HFF-Myc (cell line): ENCODE measurements at regions not wholly inside any gene's neighbourhood (a gene's known extent, or its start where the extent isn't known, plus 50 kb on each side); places are given as distances from the start of the nearest gene placed in this dataset.

ENCODE experiments used
- DNase-seq: peaks from one replicate; pipeline ENCODE4 v3.0.0-alpha.2; 2011; ENCODE audit warnings: low read depth; ENCODE audit errors: extremely low read depth
- H3K4me3 ChIP-seq: replicated peaks from 2 replicates; pipeline ENCODE4 v1.5.1; 2011; ENCODE audit warnings: low read depth, mild to moderate bottlenecking, control low read depth, low read length
- CTCF ChIP-seq: IDR thresholded peaks from 2 replicates; pipeline ENCODE4 v1.5.1; 2012; ENCODE audit warnings: mild to moderate bottlenecking, low read depth, low read length, control low read depth; ENCODE audit errors: missing control alignments

DNA sequence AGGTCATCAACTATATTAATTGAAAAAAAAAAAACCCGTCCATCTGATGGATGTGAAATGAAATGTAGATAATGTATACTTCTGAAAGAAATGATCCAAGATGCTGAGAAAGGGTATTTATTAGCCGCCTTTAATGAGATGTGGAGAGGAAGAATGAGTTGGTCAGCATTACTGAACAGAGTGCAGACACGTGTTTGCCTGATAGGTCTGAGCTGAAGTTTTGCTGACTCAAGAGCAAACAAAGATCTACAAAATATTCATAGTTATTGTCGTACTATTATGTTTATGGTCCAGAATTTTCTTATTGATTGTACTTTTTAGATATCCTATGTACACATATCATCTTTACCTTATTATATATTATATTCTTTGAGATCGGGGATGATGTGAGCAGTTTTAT is 235.3 kb downstream of the RDH14 start:
- H3K4me3 ChIP-seq, result no peak overlapping the region
- TF ChIP-seq CTCF, result no peak
- no peak for DNase-seq

DNA sequence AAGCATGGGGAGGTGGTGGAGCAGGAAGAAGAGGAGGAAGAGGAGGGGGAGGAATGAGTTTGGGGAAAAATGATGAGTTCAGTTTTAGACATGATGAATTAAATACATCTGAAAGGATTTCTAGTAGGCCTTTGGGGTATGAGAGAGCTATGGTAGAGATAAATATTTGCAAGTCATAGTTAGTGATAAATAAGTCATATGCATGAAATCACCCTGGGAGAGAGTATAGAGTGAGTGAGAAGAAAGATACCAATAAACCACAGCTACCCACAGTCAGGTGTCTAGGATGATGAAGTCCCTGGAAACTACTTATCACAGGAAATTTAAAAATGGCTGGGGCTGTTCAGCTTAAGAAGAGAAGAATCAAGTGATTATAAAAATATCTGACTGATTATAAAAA is 240.5 kb downstream of the RDH14 start:
- DNase-seq, result no peak
- no peak for TF ChIP-seq CTCF
- no peak overlapping the region for H3K4me3 ChIP-seq

DNA sequence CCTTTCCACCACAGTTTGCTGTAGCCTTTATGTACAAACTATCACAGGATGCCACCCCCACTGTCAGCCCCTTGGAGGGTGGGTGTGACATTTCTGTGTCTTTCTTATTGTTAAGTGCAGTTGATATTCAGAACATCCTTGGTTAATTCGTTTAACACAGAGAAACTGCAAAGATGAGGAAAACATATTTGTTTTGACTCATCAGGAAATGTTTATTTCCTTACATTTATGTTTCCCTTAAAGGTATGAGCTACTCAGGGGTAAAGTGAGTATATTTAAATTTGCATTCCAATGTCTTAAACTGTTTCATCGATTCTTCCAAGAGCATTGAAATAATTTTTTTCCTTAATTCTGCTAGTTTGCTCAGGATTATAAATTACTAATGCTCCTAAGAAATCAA is 243.4 kb downstream of the RDH14 start:
- no peak overlapping the region for H3K4me3 ChIP-seq
- TF ChIP-seq CTCF, result no peak
- DNase-seq, result no peak

GRCh38 chr2:18312818-18313217 is 247.6 kb downstream of the RDH14 start:
- no peak overlapping the region for H3K4me3 ChIP-seq
- DNase-seq, result no peak
- TF ChIP-seq CTCF, result no peak

- TF ChIP-seq CTCF, result no peak
- no peak overlapping the region for H3K4me3 ChIP-seq
- peak; percentile 17 for DNase-seq
Measured at GRCh38 chr2:18311420-18312195, 248.8 kb downstream of the RDH14 start.

GRCh38 chr2:18309627-18310026 is 250.8 kb downstream of the RDH14 start:
- no peak overlapping the region for H3K4me3 ChIP-seq
- no peak for TF ChIP-seq CTCF
- DNase-seq, result no peak

- H3K4me3 ChIP-seq, result no peak overlapping the region
- no peak for TF ChIP-seq CTCF
- no peak for DNase-seq
Measured at GRCh38 chr2:18309188-18309587, 251.3 kb downstream of the RDH14 start.
